ENCODE measurements at regions not wholly inside any gene's neighbourhood (a gene's known extent, or its start where the extent isn't known, plus 50 kb on each side); places are given as distances from the start of the nearest gene placed in this dataset.
A peak's percentile ranks its signal among the peaks of the same experiment; 100 is the strongest.

DNA sequence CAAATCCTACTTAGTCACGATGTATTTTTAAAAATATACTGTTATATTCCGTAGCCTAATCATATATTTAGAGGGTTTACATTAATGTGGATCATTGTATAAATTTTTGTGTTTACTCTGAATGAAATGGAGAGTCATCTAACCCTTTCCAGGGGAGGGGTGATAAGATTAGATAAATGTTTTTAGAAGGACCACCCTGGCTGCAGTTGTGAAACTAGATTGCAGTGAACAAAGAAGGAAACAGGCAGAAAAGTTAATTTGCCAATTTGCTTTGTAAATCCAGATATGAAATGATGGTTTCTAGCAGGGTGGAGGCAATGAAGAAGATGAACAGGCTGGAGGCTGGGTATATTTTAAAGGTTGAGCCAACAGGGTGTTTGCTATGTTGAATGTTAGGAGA lies 477.7 kb upstream of the ZMIZ1 start:
- DNase-seq (peak in 2 of 3 donors; percentile 69 to 77), ATAC-seq (ENCODE audit: insufficient read depth, low FRiP score) (no peak)
- Histone ChIP-seq H3K36me3 (ENCODE audit: control insufficient read depth in 4 of 4, insufficient read depth in 4 of 4, low read length in 4 of 4) (no peaks in the 10 kb centered on the region), H3K4me1 (ENCODE audit: control insufficient read depth in 5 of 5, insufficient read depth in 5 of 5, low read length in 5 of 5) (peaks cover 6 to 29% (median 8%) of the 10 kb centered on the region in 5 donors), H3K9ac (ENCODE audit: insufficient read depth in 1 of 2, low read length in 2 of 2) (no peak overlapping the region), H3K9me3 (ENCODE audit: control insufficient read depth in 4 of 4, insufficient read depth in 3 of 4, low read length in 3 of 4) (peaks cover 0 to 1% (median 0%) of the 10 kb centered on the region in 4 donors), H3K4me3 (no peak overlapping the region), H3K27me3 (ENCODE audit: control insufficient read depth in 3 of 3, insufficient read depth in 3 of 3, low read length in 2 of 3) (no peaks in the 10 kb centered on the region), H3K27ac (ENCODE audit: low read depth in 1 of 2, low read length in 1 of 2) (no peak overlapping the region)
- 85 to 96% methylated on average over 2 of the region's 2 CpGs for WGBS, 2 donors
- TF ChIP-seq, protein P1, sequence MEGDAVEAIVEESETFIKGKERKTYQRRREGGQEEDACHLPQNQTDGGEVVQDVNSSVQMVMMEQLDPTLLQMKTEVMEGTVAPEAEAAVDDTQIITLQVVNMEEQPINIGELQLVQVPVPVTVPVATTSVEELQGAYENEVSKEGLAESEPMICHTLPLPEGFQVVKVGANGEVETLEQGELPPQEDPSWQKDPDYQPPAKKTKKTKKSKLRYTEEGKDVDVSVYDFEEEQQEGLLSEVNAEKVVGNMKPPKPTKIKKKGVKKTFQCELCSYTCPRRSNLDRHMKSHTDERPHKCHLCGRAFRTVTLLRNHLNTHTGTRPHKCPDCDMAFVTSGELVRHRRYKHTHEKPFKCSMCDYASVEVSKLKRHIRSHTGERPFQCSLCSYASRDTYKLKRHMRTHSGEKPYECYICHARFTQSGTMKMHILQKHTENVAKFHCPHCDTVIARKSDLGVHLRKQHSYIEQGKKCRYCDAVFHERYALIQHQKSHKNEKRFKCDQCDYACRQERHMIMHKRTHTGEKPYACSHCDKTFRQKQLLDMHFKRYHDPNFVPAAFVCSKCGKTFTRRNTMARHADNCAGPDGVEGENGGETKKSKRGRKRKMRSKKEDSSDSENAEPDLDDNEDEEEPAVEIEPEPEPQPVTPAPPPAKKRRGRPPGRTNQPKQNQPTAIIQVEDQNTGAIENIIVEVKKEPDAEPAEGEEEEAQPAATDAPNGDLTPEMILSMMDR (IDR thresholded peaks at IDR 0.05; ENCODE audit: control extremely low read depth, extremely low read depth) = no peak

DNA sequence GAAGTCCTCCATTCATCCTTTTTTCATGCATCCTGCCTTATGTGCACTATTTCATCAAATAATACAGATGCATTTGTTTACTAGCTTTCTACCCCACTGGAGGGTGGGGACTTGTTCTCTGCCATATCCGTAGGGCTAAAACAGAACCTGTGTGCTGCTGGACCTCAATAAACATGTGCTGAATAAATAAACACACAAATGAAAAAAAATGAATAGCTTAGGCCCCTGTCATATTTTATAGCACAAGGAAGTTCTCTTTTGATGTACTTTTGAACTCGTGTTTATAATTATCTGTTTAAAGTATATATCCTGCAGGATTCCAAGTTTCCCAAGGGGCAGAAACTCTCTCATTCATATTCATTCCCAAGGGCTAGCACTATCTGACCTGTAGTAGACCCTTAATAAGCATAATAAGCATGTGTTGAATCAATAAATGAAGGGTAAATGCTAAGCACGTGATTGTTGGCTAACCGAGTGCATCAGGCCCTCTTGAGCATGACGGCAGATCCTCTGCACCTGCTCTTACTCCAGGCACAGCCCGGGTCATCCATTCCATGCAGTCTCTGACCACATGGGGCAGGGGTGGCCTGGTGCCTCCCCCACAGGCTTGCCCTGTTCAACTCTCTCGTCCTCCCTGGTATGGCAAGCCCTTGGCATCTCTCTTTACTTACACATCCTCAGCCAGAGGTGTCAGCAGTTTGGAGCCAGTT lies 474.1 kb upstream of the ZMIZ1 start:
- no peak overlapping the region for H3K9ac ChIP-seq (ENCODE audit: insufficient read depth in 1 of 2, low read length in 2 of 2)
- H3K27me3 ChIP-seq (ENCODE audit: control insufficient read depth in 3 of 3, insufficient read depth in 3 of 3, low read length in 2 of 3) = no peaks in the 10 kb centered on the region
- WGBS, 2 donors = 58 to 62% methylated on average over 7 of the region's 7 CpGs
- no peak for ATAC-seq (ENCODE audit: insufficient read depth, low FRiP score)
- no peaks in the 10 kb centered on the region for H3K36me3 ChIP-seq (ENCODE audit: control insufficient read depth in 4 of 4, insufficient read depth in 4 of 4, low read length in 4 of 4)
- H3K9me3 ChIP-seq (ENCODE audit: control insufficient read depth in 4 of 4, insufficient read depth in 3 of 4, low read length in 3 of 4) = no peaks in the 10 kb centered on the region
- DNase-seq = no peak
- H3K4me1 ChIP-seq (ENCODE audit: control insufficient read depth in 5 of 5, insufficient read depth in 5 of 5, low read length in 5 of 5) = peaks cover 0 to 8% (median 0%) of the 10 kb centered on the region in 5 donors
- no peak overlapping the region for H3K4me3 ChIP-seq
- TF ChIP-seq, protein P1 (IDR thresholded peaks at IDR 0.05; ENCODE audit: control extremely low read depth, extremely low read depth) = no peak
- no peak overlapping the region for H3K27ac ChIP-seq (ENCODE audit: low read depth in 1 of 2, low read length in 1 of 2)

DNA sequence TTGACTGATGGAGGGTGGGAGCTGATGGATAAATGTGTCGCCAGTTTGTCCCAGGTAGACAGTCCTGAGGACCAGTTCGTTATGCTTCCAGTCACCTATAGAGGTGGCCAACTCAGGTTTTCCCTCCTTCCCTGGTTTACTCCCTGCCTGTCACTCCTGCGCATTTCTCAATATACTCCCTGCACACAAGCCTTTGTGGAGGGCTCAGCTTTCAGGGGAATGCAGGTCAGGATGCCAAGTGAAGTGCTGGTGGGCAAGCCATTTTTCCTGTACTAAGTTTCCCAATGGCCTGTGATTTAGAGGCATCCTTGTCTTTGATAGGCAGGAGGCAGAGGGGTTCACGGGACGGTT lies 473.5 kb upstream of the ZMIZ1 start:
- DNase-seq = no peak
- Histone ChIP-seq H3K9ac (ENCODE audit: insufficient read depth in 1 of 2, low read length in 2 of 2) (no peak overlapping the region), H3K4me1 (ENCODE audit: control insufficient read depth in 5 of 5, insufficient read depth in 5 of 5, low read length in 5 of 5) (peaks cover 0 to 8% (median 0%) of the 10 kb centered on the region in 5 donors), H3K27me3 (ENCODE audit: control insufficient read depth in 3 of 3, insufficient read depth in 3 of 3, low read length in 2 of 3) (no peaks in the 10 kb centered on the region), H3K4me3 (no peak overlapping the region), H3K27ac (ENCODE audit: low read depth in 1 of 2, low read length in 1 of 2) (no peak overlapping the region), H3K36me3 (ENCODE audit: control insufficient read depth in 4 of 4, insufficient read depth in 4 of 4, low read length in 4 of 4) (no peaks in the 10 kb centered on the region), H3K9me3 (ENCODE audit: control insufficient read depth in 4 of 4, insufficient read depth in 3 of 4, low read length in 3 of 4) (peaks cover 0 to 2% (median 0%) of the 10 kb centered on the region in 4 donors)
- no peak for ATAC-seq (ENCODE audit: insufficient read depth, low FRiP score)
- TF ChIP-seq, protein P1 (IDR thresholded peaks at IDR 0.05; ENCODE audit: control extremely low read depth, extremely low read depth) = no peak
- whole genome bisulfite sequencing, 2 donors = 56 to 80% methylated on average over 5 of the region's 5 CpGs

DNA sequence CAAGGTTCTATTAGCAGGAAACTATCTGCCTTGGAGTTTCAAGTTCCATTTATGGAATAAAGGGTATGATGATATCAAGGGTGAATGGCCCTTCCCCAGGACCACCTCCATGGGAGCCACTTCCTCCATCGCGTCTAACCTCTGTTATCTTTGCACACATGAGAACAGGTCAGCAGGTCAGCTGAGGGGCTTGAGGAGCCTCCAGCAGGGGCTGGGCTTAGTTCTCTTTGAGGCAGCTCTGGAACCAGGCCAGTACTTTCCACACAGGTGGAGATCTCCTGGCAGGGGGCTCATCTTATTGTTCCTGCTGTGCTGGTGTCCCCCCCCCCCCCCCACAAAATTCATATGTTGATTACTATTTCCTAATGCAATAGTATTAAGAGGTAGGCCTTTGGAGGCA lies 472.2 kb upstream of the ZMIZ1 start:
- no peak overlapping the region for H3K9ac ChIP-seq (ENCODE audit: insufficient read depth in 1 of 2, low read length in 2 of 2)
- ATAC-seq (ENCODE audit: insufficient read depth, low FRiP score) (no peak), DNase-seq (no peak)

More for the DNA sequence above, 472.2 kb upstream of the ZMIZ1 start:
- no peak overlapping the region for H3K27ac ChIP-seq (ENCODE audit: low read depth in 1 of 2, low read length in 1 of 2)
- H3K9me3 ChIP-seq (ENCODE audit: control insufficient read depth in 4 of 4, insufficient read depth in 3 of 4, low read length in 3 of 4) = peaks cover 0 to 2% (median 0%) of the 10 kb centered on the region in 4 donors
- TF ChIP-seq, protein P1 (IDR thresholded peaks at IDR 0.05; ENCODE audit: control extremely low read depth, extremely low read depth) = no peak
- 75 to 85% methylated on average over 2 of the region's 2 CpGs for WGBS, 2 donors
- H3K27me3 ChIP-seq (ENCODE audit: control insufficient read depth in 3 of 3, insufficient read depth in 3 of 3, low read length in 2 of 3) = no peaks in the 10 kb centered on the region
- H3K4me1 ChIP-seq (ENCODE audit: control insufficient read depth in 5 of 5, insufficient read depth in 5 of 5, low read length in 5 of 5) = peaks cover 0 to 5% (median 0%) of the 10 kb centered on the region in 5 donors
- H3K4me3 ChIP-seq = no peak overlapping the region
- H3K36me3 ChIP-seq (ENCODE audit: control insufficient read depth in 4 of 4, insufficient read depth in 4 of 4, low read length in 4 of 4) = no peaks in the 10 kb centered on the region

Measured in lung (tissue), 11 donors.